ENCODE measurements at regions not wholly inside any gene's neighbourhood (a gene's known extent, or its start where the extent isn't known, plus 50 kb on each side); places are given as distances from the start of the nearest gene placed in this dataset.

GRCh38 chr3:14288833-14289451 lies 110.3 kb downstream of the LSM3 start:
- no peak for DNase-seq

GRCh38 chr3:14289590-14290461 lies 111.2 kb downstream of the LSM3 start:
- no peak for DNase-seq

DNA sequence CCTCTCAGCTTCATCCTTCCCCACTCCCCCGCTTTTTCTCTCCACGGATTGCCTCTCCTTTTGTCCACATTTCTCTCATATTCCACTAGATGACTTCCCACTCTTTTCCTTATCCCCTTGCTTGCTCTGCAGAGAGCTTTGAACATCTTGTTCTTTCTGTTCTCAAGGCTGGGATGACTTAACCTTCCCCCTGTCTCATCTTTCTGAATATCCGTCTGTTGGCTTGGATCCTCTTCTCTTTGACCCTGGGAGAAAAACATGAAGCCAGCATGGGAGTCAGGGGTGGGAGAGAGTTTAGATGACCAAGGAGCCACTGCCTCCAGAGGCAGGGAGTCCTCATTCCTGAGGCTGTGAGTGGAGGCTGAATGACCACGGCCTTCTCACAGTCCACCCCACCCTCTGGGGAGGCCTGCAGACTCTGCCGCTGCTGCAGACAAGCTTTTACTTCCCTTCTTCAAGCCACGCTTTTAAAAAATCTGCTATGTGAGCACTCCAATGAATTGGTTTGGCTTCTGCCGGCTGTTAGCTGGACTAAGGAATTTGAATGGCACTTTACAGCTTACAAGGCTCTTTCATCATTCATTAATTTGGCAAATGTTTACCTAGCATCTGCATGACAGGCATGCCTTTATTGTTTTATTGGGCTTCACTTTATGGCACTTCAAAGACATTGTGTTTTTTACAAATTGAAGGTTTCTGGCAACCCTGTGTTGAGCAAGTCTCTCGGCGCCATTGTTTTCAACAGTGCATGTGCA lies 111.6 kb upstream of the SLC6A6 start:
- DNase-seq = no peak

- no peak for DNase-seq
These were observed 107.4 kb upstream of the SLC6A6 start for GRCh38 chr3:14295037-14295436.

- DNase-seq = no peak
These were observed 106.6 kb upstream of the SLC6A6 start for GRCh38 chr3:14295801-14296200.

DNA sequence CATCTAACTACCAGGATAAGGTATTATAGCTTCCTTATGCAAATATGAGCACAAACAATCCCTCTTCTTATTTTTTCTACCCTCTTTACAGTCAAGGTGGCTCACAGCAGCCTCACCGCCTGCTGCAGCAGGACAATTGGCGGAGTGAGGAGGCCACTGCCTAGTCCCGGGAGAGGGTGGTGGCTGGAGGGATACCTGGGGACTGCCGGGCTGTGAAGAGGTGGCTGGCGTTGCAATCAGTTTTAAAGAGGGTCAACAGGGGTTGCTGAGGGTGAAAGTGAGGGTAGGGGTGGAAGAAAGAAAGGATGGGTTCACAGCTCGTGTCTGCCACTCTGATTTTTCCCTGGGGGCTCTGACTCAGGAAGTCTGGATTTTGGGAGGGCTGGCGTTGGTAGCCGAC lies 105.1 kb upstream of the SLC6A6 start:
- no peak for DNase-seq

- DNase-seq = no peak
These were observed 104.6 kb upstream of the SLC6A6 start for GRCh38 chr3:14297784-14298236.

DNA sequence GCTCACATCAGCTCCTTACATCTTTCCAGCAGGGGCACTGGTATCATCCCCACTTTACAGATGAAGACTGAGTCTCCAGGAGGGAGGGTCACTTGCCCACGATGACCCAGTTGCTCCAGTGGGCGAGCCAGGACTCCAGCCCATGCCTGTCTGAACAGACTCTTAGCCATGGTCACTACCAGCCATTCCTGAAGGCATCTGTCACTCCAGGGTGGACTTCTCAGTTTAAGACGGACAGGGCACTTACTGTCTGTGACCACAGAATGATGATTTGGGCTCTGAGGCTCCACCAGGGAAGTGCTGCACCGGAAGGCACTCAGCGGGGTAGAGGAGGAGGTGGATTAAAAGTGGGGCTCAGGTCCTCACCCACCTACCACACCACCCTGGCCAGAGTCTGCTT lies 104.0 kb upstream of the SLC6A6 start:
- no peak for DNase-seq

GRCh38 chr3:14298991-14299555 lies 103.3 kb upstream of the SLC6A6 start:
- DNase-seq = no peak

DNA sequence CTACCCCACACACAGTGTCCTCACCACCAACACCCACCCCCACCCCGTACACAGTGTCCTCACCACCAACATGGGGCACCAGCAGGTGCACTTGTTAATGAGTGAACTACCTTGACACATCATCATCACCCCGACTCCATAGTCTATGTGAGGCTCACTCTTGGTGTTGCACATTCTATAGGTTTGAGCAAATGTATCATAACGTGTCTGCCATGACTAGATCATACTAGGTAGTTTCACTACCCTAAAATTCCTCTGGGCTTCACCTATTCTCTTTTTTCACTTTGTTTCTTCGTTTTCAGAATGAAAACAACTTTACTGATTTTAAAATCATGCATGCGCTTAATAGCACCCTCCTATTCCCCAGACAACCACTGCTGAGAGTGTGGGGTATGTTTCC lies 102.6 kb upstream of the SLC6A6 start:
- no peak for DNase-seq

GRCh38 chr3:14300721-14301399 lies 101.5 kb upstream of the SLC6A6 start:
- peak; percentile 31 for DNase-seq

DNA sequence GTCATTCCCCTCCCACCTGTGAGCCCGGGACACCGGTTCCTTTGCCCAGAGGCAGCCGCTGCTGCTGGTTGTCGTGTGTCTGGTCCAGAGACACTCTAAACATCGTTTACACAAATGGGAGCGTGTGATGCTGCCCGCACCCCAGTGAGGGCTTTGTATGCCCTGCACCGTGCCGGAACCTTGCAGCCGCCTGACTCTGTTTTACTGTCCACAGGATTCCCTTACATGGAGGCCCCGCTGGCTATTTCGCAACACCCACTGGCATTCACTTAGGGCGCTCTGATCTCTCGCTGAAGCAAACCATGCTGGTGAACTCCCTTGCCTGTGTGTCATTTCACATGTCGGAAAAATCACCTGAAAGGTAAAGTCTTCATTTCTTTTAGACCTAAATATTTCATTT lies 100.8 kb upstream of the SLC6A6 start:
- no peak for DNase-seq

DNA sequence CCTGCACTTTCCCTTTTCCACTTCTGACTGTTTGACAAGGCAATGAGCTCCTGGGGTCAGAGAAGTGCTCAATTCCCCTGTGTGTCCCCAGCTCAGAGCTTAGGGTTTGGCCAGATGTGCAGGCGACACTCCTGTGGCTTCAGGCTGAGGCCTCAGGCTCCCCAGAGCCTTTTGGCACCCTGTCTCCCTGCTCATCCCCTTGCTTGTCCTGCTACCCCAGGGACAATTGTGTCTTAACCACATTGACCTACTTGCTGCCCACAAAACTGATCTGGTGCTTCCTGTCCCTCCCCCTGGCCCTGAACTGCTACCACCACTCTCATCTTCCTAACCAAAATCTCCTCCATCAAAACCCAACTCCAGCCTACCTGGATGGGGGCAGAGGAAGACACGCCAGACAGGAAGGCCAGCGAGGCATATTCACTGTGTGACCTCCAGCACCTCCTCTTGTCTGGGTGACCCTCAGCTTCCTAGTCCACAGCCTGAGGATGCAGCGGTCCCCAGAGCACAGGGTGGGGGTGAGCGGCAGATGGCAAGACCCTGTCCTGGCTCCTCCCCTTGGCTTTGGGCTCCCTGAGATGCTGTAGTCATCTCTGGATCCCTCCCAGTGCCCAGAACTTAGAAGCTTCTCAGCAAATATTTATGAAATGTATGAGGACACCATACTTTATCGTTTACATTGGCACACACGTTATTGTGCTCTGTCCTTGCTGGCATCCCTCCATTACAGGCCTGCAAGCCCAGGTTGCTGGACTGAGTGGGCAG lies 98.9 kb upstream of the SLC6A6 start:
- no peak for DNase-seq

- DNase-seq = no peak
These were observed 98.0 kb upstream of the SLC6A6 start for GRCh38 chr3:14304101-14305045.

DNA sequence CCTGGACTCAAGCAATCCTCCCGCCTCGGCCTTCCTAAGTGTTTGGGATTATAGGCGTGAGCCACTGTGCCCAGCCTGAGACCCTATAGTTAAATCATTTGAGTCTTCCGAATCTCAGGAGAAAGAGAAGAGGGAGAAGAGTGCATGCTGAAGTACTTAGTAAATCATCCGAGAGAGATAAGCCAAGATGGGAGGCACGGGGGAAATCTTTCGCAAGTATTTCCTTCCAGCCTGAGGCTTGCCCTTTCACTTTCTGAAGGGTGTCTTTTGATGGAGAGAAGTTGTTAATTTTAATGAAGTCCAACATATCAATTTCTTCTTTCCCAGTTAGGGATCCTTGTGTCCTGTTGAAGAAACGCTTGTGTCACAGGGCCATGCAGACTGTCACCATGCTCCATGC lies 97.1 kb upstream of the SLC6A6 start:
- no peak for DNase-seq

GRCh38 chr3:14306142-14306541 lies 96.3 kb upstream of the SLC6A6 start:
- no peak for DNase-seq

DNA sequence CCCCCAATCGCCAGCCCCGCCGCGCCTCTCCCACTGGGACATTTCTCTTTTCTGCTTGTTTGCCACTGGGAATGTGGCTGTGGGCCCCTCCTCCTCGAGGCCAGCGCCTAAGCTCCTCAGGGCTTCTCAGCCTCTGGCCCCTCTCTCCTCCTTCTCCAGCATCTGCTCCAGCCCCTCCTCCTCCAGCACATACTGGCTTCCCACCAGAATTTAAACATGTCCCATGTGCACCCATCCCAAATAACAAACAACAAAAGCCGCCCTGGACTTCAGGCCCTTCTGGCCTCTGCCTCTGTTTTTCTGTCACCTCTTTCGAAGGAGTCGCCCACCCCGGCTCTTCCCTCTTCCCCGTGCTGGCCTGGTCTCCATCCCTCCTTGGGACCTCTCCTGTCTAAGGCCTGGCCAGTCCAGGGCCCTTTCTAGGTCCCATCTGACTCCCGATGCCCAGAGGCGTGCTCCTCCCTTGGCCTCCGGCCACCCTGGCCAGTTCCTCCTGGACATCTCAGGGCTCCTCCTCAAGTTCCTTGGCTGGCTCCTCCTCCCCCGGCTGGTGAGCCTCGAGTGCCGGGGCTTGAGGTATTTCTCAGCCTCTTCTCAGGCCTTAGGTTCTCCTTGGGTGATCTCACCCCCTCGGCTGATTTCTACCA lies 94.6 kb upstream of the SLC6A6 start:
- no peak for DNase-seq

DNA sequence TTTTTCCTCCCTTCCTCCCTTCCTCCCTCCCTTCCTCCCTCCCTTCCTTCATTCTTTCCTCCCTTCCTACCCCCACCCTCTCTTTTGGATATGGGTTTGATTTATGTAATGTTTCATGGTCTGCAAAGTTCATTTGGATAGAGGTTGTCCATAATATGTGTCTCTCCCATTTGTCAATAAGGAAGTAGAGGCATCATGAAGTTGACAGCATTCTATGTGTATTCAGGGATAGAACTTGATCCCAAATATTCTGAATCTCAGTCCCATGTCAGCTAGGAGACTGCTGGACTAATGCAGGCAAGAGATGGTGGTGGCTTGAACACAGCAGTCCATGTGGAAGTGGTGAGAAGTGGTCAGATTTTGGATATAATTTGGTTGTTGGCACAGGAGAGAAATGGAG lies 90.7 kb upstream of the SLC6A6 start:
- no peak for DNase-seq

- no peak for DNase-seq
These were observed 90.0 kb upstream of the SLC6A6 start for GRCh38 chr3:14312375-14312774.

DNA sequence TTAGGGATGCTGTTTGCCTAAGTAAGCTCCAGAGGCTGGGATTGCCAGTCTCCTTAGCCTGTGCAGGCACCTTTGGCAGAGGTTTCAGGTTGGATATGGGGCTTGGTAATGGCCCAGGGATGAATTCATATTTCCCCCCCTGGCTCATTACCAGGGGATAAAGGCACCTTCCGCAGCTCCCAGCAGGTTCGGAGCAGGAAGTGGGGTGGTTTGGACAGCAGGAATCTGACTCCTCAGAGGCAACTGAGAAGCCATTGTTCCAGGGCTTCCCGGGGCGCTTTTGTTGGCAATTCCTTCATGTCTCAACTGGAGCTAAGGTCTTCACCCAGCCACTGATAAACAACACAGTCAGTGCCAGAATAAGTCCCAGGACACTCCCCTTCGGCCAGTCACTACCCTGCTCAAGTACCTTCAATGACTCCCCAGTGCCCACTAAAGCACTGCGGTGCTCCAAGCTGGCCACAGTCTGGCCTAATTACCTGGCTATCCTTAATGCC lies 85.3 kb upstream of the SLC6A6 start:
- no peak for DNase-seq

Measured in occipital lobe (tissue), 1 donor.